ENCODE measurements at regions not wholly inside any gene's neighbourhood (a gene's known extent, or its start where the extent isn't known, plus 50 kb on each side); places are given as distances from the start of the nearest gene placed in this dataset.
"Not testable (repeated sequence)": the region's sequence is repeated elsewhere in the genome, so short reads cannot be mapped to it uniquely, and the experiment has no call there.

- no peaks in the 10 kb centered on the region for H3K9me3 ChIP-seq
- H3K4me3 ChIP-seq: no peak overlapping the region
- DNase-seq (ENCODE audit: extremely low spot score): no peak
- WGBS: 82% methylated on average over 1 of the region's 1 CpG
- H3K27me3 ChIP-seq: no peaks in the 10 kb centered on the region
- intact Hi-C loops (cut with DNase I): no loop called here
- H3K36me3 ChIP-seq: no peaks in the 10 kb centered on the region
- H3K27ac ChIP-seq (replicated peaks in 1 of 4): no peak overlapping the region
- no peaks in the 10 kb centered on the region for H3K4me1 ChIP-seq
- TF ChIP-seq POLR2AphosphoS5 (IDR thresholded peaks at IDR 0.05): no peak
- TF ChIP-seq CTCF (IDR thresholded peaks at IDR 0.05): no peak
- TF ChIP-seq POLR2A (IDR thresholded peaks at IDR 0.05; ENCODE audit: low read depth): no peak
- TF ChIP-seq EP300 (IDR thresholded peaks at IDR 0.05): no peak
Measured at GRCh38 chr2:107569496-107569895, 257.2 kb upstream of the RGPD4 start.

- Histone ChIP-seq H3K4me1 (no peaks in the 10 kb centered on the region), H3K4me3 (no peak overlapping the region), H3K27me3 (no peaks in the 10 kb centered on the region), H3K9me3 (no peaks in the 10 kb centered on the region), H3K36me3 (no peaks in the 10 kb centered on the region), H3K27ac (replicated peaks in 1 of 4) (no peak overlapping the region)
- intact Hi-C loops (cut with DNase I): no loop called here
- TF ChIP-seq CTCF (IDR thresholded peaks at IDR 0.05): no peak
- no peak for TF ChIP-seq POLR2AphosphoS5 (IDR thresholded peaks at IDR 0.05)
- TF ChIP-seq POLR2A (IDR thresholded peaks at IDR 0.05; ENCODE audit: low read depth): no peak
- no peak for TF ChIP-seq EP300 (IDR thresholded peaks at IDR 0.05)
- no peak for DNase-seq (ENCODE audit: extremely low spot score)
- WGBS: 85% methylated on average over 1 of the region's 1 CpG
Measured at GRCh38 chr2:107570876-107571275, 255.8 kb upstream of the RGPD4 start.

- intact Hi-C loops (cut with DNase I); H3K27me3 ChIP-seq; H3K4me1 ChIP-seq; H3K4me3 ChIP-seq; H3K9me3 ChIP-seq; DNase-seq (ENCODE audit: extremely low spot score); H3K27ac ChIP-seq (replicated peaks in 1 of 4); H3K36me3 ChIP-seq: not testable (repeated sequence)
- 80% methylated on average over 5 of the region's 13 CpGs for WGBS
- TF ChIP-seq CTCF (IDR thresholded peaks at IDR 0.05): peak in 1 of 3 experiments; percentile 7
Measured at GRCh38 chr2:107572890-107573289, 253.8 kb upstream of the RGPD4 start.

GRCh38 chr2:107576991-107577390, 249.7 kb upstream of the RGPD4 start:
- TF ChIP-seq POLR2A (IDR thresholded peaks at IDR 0.05; ENCODE audit: low read depth): no peak
- Histone ChIP-seq H3K27me3 (no peaks in the 10 kb centered on the region), H3K27ac (replicated peaks in 1 of 4) (no peak overlapping the region), H3K9me3 (no peaks in the 10 kb centered on the region), H3K4me3 (no peak overlapping the region), H3K36me3 (no peaks in the 10 kb centered on the region), H3K4me1 (no peaks in the 10 kb centered on the region)
- WGBS: 89% methylated on average over 5 of the region's 5 CpGs
- intact Hi-C loops (cut with DNase I): no loop called here
- DNase-seq (ENCODE audit: extremely low spot score): no peak

DNA sequence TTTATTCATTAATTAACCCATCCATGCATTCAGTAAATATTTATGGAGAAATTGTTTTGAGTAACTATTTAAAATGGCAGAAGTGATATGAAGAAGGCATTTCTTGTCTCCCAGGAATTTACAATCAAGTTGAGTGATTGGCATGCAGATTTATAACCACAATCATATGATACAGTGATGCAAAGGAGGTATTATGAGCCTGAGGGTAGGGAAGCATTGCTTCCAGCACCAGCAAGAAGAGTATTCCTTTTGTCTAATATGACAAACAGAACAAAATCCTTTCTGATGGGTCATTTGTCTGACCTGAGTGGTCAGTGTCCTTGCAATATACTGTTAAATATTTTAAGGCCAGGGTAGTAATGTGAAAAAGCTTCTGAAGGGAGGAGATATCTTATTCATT, 244.2 kb upstream of the RGPD4 start:
- intact Hi-C loops (cut with DNase I): no loop called here
- no peaks in the 10 kb centered on the region for H3K27me3 ChIP-seq
- no peak overlapping the region for H3K4me3 ChIP-seq

More for the DNA sequence above, 244.2 kb upstream of the RGPD4 start:
- TF ChIP-seq POLR2A (IDR thresholded peaks at IDR 0.05; ENCODE audit: low read depth): no peak
- TF ChIP-seq EP300 (IDR thresholded peaks at IDR 0.05): no peak
- no peak for TF ChIP-seq POLR2AphosphoS5 (IDR thresholded peaks at IDR 0.05)
- no peak for TF ChIP-seq CTCF (IDR thresholded peaks at IDR 0.05)
- no peak for DNase-seq (ENCODE audit: extremely low spot score)
- Histone ChIP-seq H3K4me1 (no peaks in the 10 kb centered on the region), H3K27ac (replicated peaks in 1 of 4) (no peak overlapping the region), H3K36me3 (no peaks in the 10 kb centered on the region), H3K9me3 (no peaks in the 10 kb centered on the region)

Data from esophagus muscularis mucosa (tissue), 4 donors.